ENCODE measurements at regions not wholly inside any gene's neighbourhood (a gene's known extent, or its start where the extent isn't known, plus 50 kb on each side); places are given as distances from the start of the nearest gene placed in this dataset.

GRCh38 chr4:13765539-13765938 is 138.0 kb upstream of the BOD1L1 start:
- Histone ChIP-seq H3K27ac (no peak overlapping the region), H3K36me3 (ENCODE audit: insufficient read depth in 1 of 2, low read depth in 1 of 2) (no peaks in the 10 kb centered on the region), H3K27me3 (ENCODE audit: insufficient read depth in 3 of 3, low read length in 2 of 3) (no peaks in the 10 kb centered on the region), H3K4me3 (no peak overlapping the region), H3K4me1 (no peaks in the 10 kb centered on the region), H3K9me3 (no peaks in the 10 kb centered on the region)
- ATAC-seq = no peak
- no peak for TF ChIP-seq CTCF (IDR thresholded peaks at IDR 0.05)
- intact Hi-C loops (cut with DNase I) = no loop called here
- no peak for DNase-seq
- 64 to 65% (median 64%) methylated on average over 4 of the region's 4 CpGs for WGBS, 3 donors

- Histone ChIP-seq H3K27me3 (ENCODE audit: insufficient read depth in 3 of 3, low read length in 2 of 3) (no peaks in the 10 kb centered on the region), H3K4me3 (no peak overlapping the region), H3K36me3 (ENCODE audit: insufficient read depth in 1 of 2, low read depth in 1 of 2) (no peaks in the 10 kb centered on the region), H3K9me3 (peaks cover 4% of the 10 kb centered on the region), H3K4me1 (no peaks in the 10 kb centered on the region), H3K27ac (no peak overlapping the region)
- DNase-seq = no peak
- TF ChIP-seq CTCF (IDR thresholded peaks at IDR 0.05) = no peak
- no peak for ATAC-seq
- intact Hi-C loops (cut with DNase I) = no loop called here
- 65 to 67% (median 67%) methylated on average over 11 of the region's 11 CpGs for WGBS, 3 donors
Observed at GRCh38 chr4:13766761-13767540, 139.4 kb upstream of the BOD1L1 start.

- H3K27me3 ChIP-seq (ENCODE audit: insufficient read depth in 3 of 3, low read length in 2 of 3) = no peaks in the 10 kb centered on the region
- DNase-seq (no peak), ATAC-seq (no peak)
- no peak for TF ChIP-seq CTCF (IDR thresholded peaks at IDR 0.05)
- no peaks in the 10 kb centered on the region for H3K36me3 ChIP-seq (ENCODE audit: insufficient read depth in 1 of 2, low read depth in 1 of 2)
- H3K9me3 ChIP-seq = no peaks in the 10 kb centered on the region
- H3K4me1 ChIP-seq = no peaks in the 10 kb centered on the region
- 34 to 48% (median 45%) methylated on average over 1 of the region's 1 CpG for WGBS, 3 donors
- intact Hi-C loops (cut with DNase I) = no loop called here
- no peak overlapping the region for H3K27ac ChIP-seq
- no peak overlapping the region for H3K4me3 ChIP-seq
Observed at GRCh38 chr4:13777341-13777740, 149.8 kb upstream of the BOD1L1 start.

- no peak for TF ChIP-seq CTCF (IDR thresholded peaks at IDR 0.05)
- ATAC-seq (no peak), DNase-seq (no peak)
- Histone ChIP-seq H3K4me1 (no peaks in the 10 kb centered on the region), H3K36me3 (ENCODE audit: insufficient read depth in 1 of 2, low read depth in 1 of 2) (no peaks in the 10 kb centered on the region), H3K9me3 (no peaks in the 10 kb centered on the region), H3K27me3 (ENCODE audit: insufficient read depth in 3 of 3, low read length in 2 of 3) (no peaks in the 10 kb centered on the region), H3K4me3 (no peak overlapping the region), H3K27ac (no peak overlapping the region)
- 75 to 81% (median 76%) methylated on average over 1 of the region's 1 CpG for WGBS, 3 donors
- intact Hi-C loops (cut with DNase I) = no loop called here
Observed at GRCh38 chr4:13778367-13778766, 150.8 kb upstream of the BOD1L1 start.

GRCh38 chr4:13782231-13782630 is 154.7 kb upstream of the BOD1L1 start:
- no peak for TF ChIP-seq CTCF (IDR thresholded peaks at IDR 0.05)
- intact Hi-C loops (cut with DNase I) = no loop called here
- H3K27ac ChIP-seq = no peak overlapping the region
- no peaks in the 10 kb centered on the region for H3K27me3 ChIP-seq (ENCODE audit: insufficient read depth in 3 of 3, low read length in 2 of 3)
- 71 to 79% (median 75%) methylated on average over 2 of the region's 2 CpGs for WGBS, 3 donors
- H3K36me3 ChIP-seq (ENCODE audit: insufficient read depth in 1 of 2, low read depth in 1 of 2) = no peaks in the 10 kb centered on the region
- no peak overlapping the region for H3K4me3 ChIP-seq
- H3K9me3 ChIP-seq = no peaks in the 10 kb centered on the region
- DNase-seq = no peak
- H3K4me1 ChIP-seq = no peaks in the 10 kb centered on the region
- no peak for ATAC-seq
